Fibroblast of skin of left biceps (primary cell): ENCODE measurements at regions not wholly inside any gene's neighbourhood (a gene's known extent, or its start where the extent isn't known, plus 50 kb on each side); places are given as distances from the start of the nearest gene placed in this dataset.
"Not testable (repeated sequence)": the region's sequence is repeated elsewhere in the genome, so short reads cannot be mapped to it uniquely, and the experiment has no call there.

Experiments
- DNase-seq, 2 experiments: peaks; one replicate each; pipeline ENCODE4 v3.0.0-alpha.2; 2013; ENCODE audit warnings: low read depth in 2 of 2

- DNase-seq, result no peak
Measured at GRCh38 chr3:106117490-106117858, 248.7 kb upstream of the CBLB start.

- DNase-seq, result no peak
Measured at GRCh38 chr3:106119614-106120082, 250.8 kb upstream of the CBLB start.

GRCh38 chr3:106120356-106120755 is 251.5 kb upstream of the CBLB start:
- DNase-seq, result no peak

GRCh38 chr3:106121491-106122289 is 252.9 kb upstream of the CBLB start:
- DNase-seq, result no peak

GRCh38 chr3:106124818-106125217 is 256.0 kb upstream of the CBLB start:
- no peak for DNase-seq

GRCh38 chr3:106125321-106125720 is 256.5 kb upstream of the CBLB start:
- no peak for DNase-seq

GRCh38 chr3:106126067-106126845 is 257.4 kb upstream of the CBLB start:
- no peak for DNase-seq

GRCh38 chr3:106126846-106127235 is 258.0 kb upstream of the CBLB start:
- DNase-seq, result no peak

- no peak for DNase-seq
Measured at GRCh38 chr3:106129939-106130338, 261.1 kb upstream of the CBLB start.

GRCh38 chr3:106130384-106131198 is 261.8 kb upstream of the CBLB start:
- peak; percentile 77 to 80 for DNase-seq

GRCh38 chr3:106135451-106136160 is 266.8 kb upstream of the CBLB start:
- DNase-seq, result no peak

- no peak for DNase-seq
Measured at GRCh38 chr3:106139826-106140225, 271.0 kb upstream of the CBLB start.

- no peak for DNase-seq
Measured at GRCh38 chr3:106140431-106140830, 271.6 kb upstream of the CBLB start.

GRCh38 chr3:106144030-106144429 is 275.2 kb upstream of the CBLB start:
- DNase-seq, result no peak

GRCh38 chr3:106148440-106149082 is 279.7 kb upstream of the CBLB start:
- not testable (repeated sequence) for DNase-seq

- no peak for DNase-seq
Measured at GRCh38 chr3:106157411-106157810, 288.6 kb upstream of the CBLB start.

GRCh38 chr3:106160396-106160795 is 291.6 kb upstream of the CBLB start:
- DNase-seq, result no peak

GRCh38 chr3:106161246-106161645 is 292.4 kb upstream of the CBLB start:
- no peak for DNase-seq

- no peak for DNase-seq
Measured at GRCh38 chr3:106167728-106168127, 298.9 kb upstream of the CBLB start.

GRCh38 chr3:106168962-106169750 is 300.3 kb upstream of the CBLB start:
- DNase-seq, result no peak
